ENCODE measurements at regions not wholly inside any gene's neighbourhood (a gene's known extent, or its start where the extent isn't known, plus 50 kb on each side); places are given as distances from the start of the nearest gene placed in this dataset.

GRCh38 chr20:7710440-7710839 lies 229.8 kb downstream of the HAO1 start:
- no peaks in the 10 kb centered on the region for H3K9me3 ChIP-seq (ENCODE audit: control insufficient read depth in 1 of 2, low read length in 2 of 2)
- no peaks in the 10 kb centered on the region for H3K36me3 ChIP-seq (ENCODE audit: control insufficient read depth in 1 of 2, insufficient read depth in 2 of 2, low read length in 2 of 2)
- H3K27ac ChIP-seq (ENCODE audit: low read length), result no peak overlapping the region
- H3K4me1 ChIP-seq (ENCODE audit: control insufficient read depth in 1 of 2, insufficient read depth in 2 of 2, low read length in 2 of 2), result no peaks in the 10 kb centered on the region
- H3K4me3 ChIP-seq (ENCODE audit: low read depth in 1 of 2, low read length in 2 of 2), result no peak overlapping the region
- H3K27me3 ChIP-seq (ENCODE audit: low read depth, low read length), result no peaks in the 10 kb centered on the region

- Histone ChIP-seq H3K36me3 (ENCODE audit: control insufficient read depth in 1 of 2, insufficient read depth in 2 of 2, low read length in 2 of 2) (no peaks in the 10 kb centered on the region), H3K4me1 (ENCODE audit: control insufficient read depth in 1 of 2, insufficient read depth in 2 of 2, low read length in 2 of 2) (no peaks in the 10 kb centered on the region), H3K4me3 (ENCODE audit: low read depth in 1 of 2, low read length in 2 of 2) (no peak overlapping the region)
Observed at GRCh38 chr20:7712661-7713060, 227.6 kb downstream of the HAO1 start.

GRCh38 chr20:7714549-7714948 lies 225.7 kb downstream of the HAO1 start:
- no peak overlapping the region for H3K4me3 ChIP-seq (ENCODE audit: low read depth in 1 of 2, low read length in 2 of 2)
- H3K36me3 ChIP-seq (ENCODE audit: control insufficient read depth in 1 of 2, insufficient read depth in 2 of 2, low read length in 2 of 2), result no peaks in the 10 kb centered on the region
- H3K9me3 ChIP-seq (ENCODE audit: control insufficient read depth in 1 of 2, low read length in 2 of 2), result no peaks in the 10 kb centered on the region
- no peak overlapping the region for H3K27ac ChIP-seq (ENCODE audit: low read length)
- H3K27me3 ChIP-seq (ENCODE audit: low read depth, low read length), result no peaks in the 10 kb centered on the region
- no peaks in the 10 kb centered on the region for H3K4me1 ChIP-seq (ENCODE audit: control insufficient read depth in 1 of 2, insufficient read depth in 2 of 2, low read length in 2 of 2)

More at GRCh38 chr20:7712661-7713060, 227.6 kb downstream of the HAO1 start:
- H3K27ac ChIP-seq (ENCODE audit: low read length), result no peak overlapping the region
- no peaks in the 10 kb centered on the region for H3K9me3 ChIP-seq (ENCODE audit: control insufficient read depth in 1 of 2, low read length in 2 of 2)
- H3K27me3 ChIP-seq (ENCODE audit: low read depth, low read length), result no peaks in the 10 kb centered on the region

GRCh38 chr20:7716286-7716972 lies 223.8 kb downstream of the HAO1 start:
- no peaks in the 10 kb centered on the region for H3K27me3 ChIP-seq (ENCODE audit: low read depth, low read length)
- H3K9me3 ChIP-seq (ENCODE audit: control insufficient read depth in 1 of 2, low read length in 2 of 2), result no peaks in the 10 kb centered on the region
- H3K4me1 ChIP-seq (ENCODE audit: control insufficient read depth in 1 of 2, insufficient read depth in 2 of 2, low read length in 2 of 2), result no peaks in the 10 kb centered on the region
- H3K36me3 ChIP-seq (ENCODE audit: control insufficient read depth in 1 of 2, insufficient read depth in 2 of 2, low read length in 2 of 2), result no peaks in the 10 kb centered on the region
- no peak overlapping the region for H3K27ac ChIP-seq (ENCODE audit: low read length)
- no peak overlapping the region for H3K4me3 ChIP-seq (ENCODE audit: low read depth in 1 of 2, low read length in 2 of 2)

GRCh38 chr20:7722564-7722963 lies 217.7 kb downstream of the HAO1 start:
- H3K4me1 ChIP-seq (ENCODE audit: control insufficient read depth in 1 of 2, insufficient read depth in 2 of 2, low read length in 2 of 2), result no peaks in the 10 kb centered on the region
- no peaks in the 10 kb centered on the region for H3K36me3 ChIP-seq (ENCODE audit: control insufficient read depth in 1 of 2, insufficient read depth in 2 of 2, low read length in 2 of 2)
- no peak overlapping the region for H3K4me3 ChIP-seq (ENCODE audit: low read depth in 1 of 2, low read length in 2 of 2)
- no peaks in the 10 kb centered on the region for H3K27me3 ChIP-seq (ENCODE audit: low read depth, low read length)
- H3K9me3 ChIP-seq (ENCODE audit: control insufficient read depth in 1 of 2, low read length in 2 of 2), result no peaks in the 10 kb centered on the region
- H3K27ac ChIP-seq (ENCODE audit: low read length), result no peak overlapping the region

GRCh38 chr20:7723284-7723683 lies 217.0 kb downstream of the HAO1 start:
- Histone ChIP-seq H3K27me3 (ENCODE audit: low read depth, low read length) (no peaks in the 10 kb centered on the region), H3K9me3 (ENCODE audit: control insufficient read depth in 1 of 2, low read length in 2 of 2) (no peaks in the 10 kb centered on the region), H3K36me3 (ENCODE audit: control insufficient read depth in 1 of 2, insufficient read depth in 2 of 2, low read length in 2 of 2) (no peaks in the 10 kb centered on the region), H3K4me3 (ENCODE audit: low read depth in 1 of 2, low read length in 2 of 2) (no peak overlapping the region), H3K4me1 (ENCODE audit: control insufficient read depth in 1 of 2, insufficient read depth in 2 of 2, low read length in 2 of 2) (no peaks in the 10 kb centered on the region), H3K27ac (ENCODE audit: low read length) (no peak overlapping the region)

GRCh38 chr20:7728338-7728737 lies 211.9 kb downstream of the HAO1 start:
- Histone ChIP-seq H3K36me3 (ENCODE audit: control insufficient read depth in 1 of 2, insufficient read depth in 2 of 2, low read length in 2 of 2) (no peaks in the 10 kb centered on the region), H3K4me1 (ENCODE audit: control insufficient read depth in 1 of 2, insufficient read depth in 2 of 2, low read length in 2 of 2) (no peaks in the 10 kb centered on the region), H3K9me3 (ENCODE audit: control insufficient read depth in 1 of 2, low read length in 2 of 2) (no peaks in the 10 kb centered on the region), H3K4me3 (ENCODE audit: low read depth in 1 of 2, low read length in 2 of 2) (no peak overlapping the region), H3K27ac (ENCODE audit: low read length) (no peak overlapping the region), H3K27me3 (ENCODE audit: low read depth, low read length) (no peaks in the 10 kb centered on the region)

- Histone ChIP-seq H3K36me3 (ENCODE audit: control insufficient read depth in 1 of 2, insufficient read depth in 2 of 2, low read length in 2 of 2) (no peaks in the 10 kb centered on the region), H3K9me3 (ENCODE audit: control insufficient read depth in 1 of 2, low read length in 2 of 2) (no peaks in the 10 kb centered on the region), H3K4me3 (ENCODE audit: low read depth in 1 of 2, low read length in 2 of 2) (no peak overlapping the region), H3K27me3 (ENCODE audit: low read depth, low read length) (no peaks in the 10 kb centered on the region), H3K27ac (ENCODE audit: low read length) (no peak overlapping the region), H3K4me1 (ENCODE audit: control insufficient read depth in 1 of 2, insufficient read depth in 2 of 2, low read length in 2 of 2) (no peaks in the 10 kb centered on the region)
Observed at GRCh38 chr20:7734216-7734615, 206.0 kb downstream of the HAO1 start.

GRCh38 chr20:7736336-7736735 lies 203.9 kb downstream of the HAO1 start:
- Histone ChIP-seq H3K4me1 (ENCODE audit: control insufficient read depth in 1 of 2, insufficient read depth in 2 of 2, low read length in 2 of 2) (no peaks in the 10 kb centered on the region), H3K27me3 (ENCODE audit: low read depth, low read length) (no peaks in the 10 kb centered on the region), H3K4me3 (ENCODE audit: low read depth in 1 of 2, low read length in 2 of 2) (no peak overlapping the region), H3K36me3 (ENCODE audit: control insufficient read depth in 1 of 2, insufficient read depth in 2 of 2, low read length in 2 of 2) (no peaks in the 10 kb centered on the region), H3K9me3 (ENCODE audit: control insufficient read depth in 1 of 2, low read length in 2 of 2) (no peaks in the 10 kb centered on the region), H3K27ac (ENCODE audit: low read length) (no peak overlapping the region)

- no peaks in the 10 kb centered on the region for H3K4me1 ChIP-seq (ENCODE audit: control insufficient read depth in 1 of 2, insufficient read depth in 2 of 2, low read length in 2 of 2)
- no peaks in the 10 kb centered on the region for H3K36me3 ChIP-seq (ENCODE audit: control insufficient read depth in 1 of 2, insufficient read depth in 2 of 2, low read length in 2 of 2)
- H3K27ac ChIP-seq (ENCODE audit: low read length), result no peak overlapping the region
- no peaks in the 10 kb centered on the region for H3K27me3 ChIP-seq (ENCODE audit: low read depth, low read length)
- no peaks in the 10 kb centered on the region for H3K9me3 ChIP-seq (ENCODE audit: control insufficient read depth in 1 of 2, low read length in 2 of 2)
- H3K4me3 ChIP-seq (ENCODE audit: low read depth in 1 of 2, low read length in 2 of 2), result no peak overlapping the region
Observed at GRCh38 chr20:7741866-7742265, 198.4 kb downstream of the HAO1 start.

GRCh38 chr20:7742479-7742878 lies 197.8 kb downstream of the HAO1 start:
- H3K4me1 ChIP-seq (ENCODE audit: control insufficient read depth in 1 of 2, insufficient read depth in 2 of 2, low read length in 2 of 2), result no peaks in the 10 kb centered on the region
- H3K9me3 ChIP-seq (ENCODE audit: control insufficient read depth in 1 of 2, low read length in 2 of 2), result no peaks in the 10 kb centered on the region
- H3K4me3 ChIP-seq (ENCODE audit: low read depth in 1 of 2, low read length in 2 of 2), result no peak overlapping the region
- no peaks in the 10 kb centered on the region for H3K36me3 ChIP-seq (ENCODE audit: control insufficient read depth in 1 of 2, insufficient read depth in 2 of 2, low read length in 2 of 2)
- no peaks in the 10 kb centered on the region for H3K27me3 ChIP-seq (ENCODE audit: low read depth, low read length)
- H3K27ac ChIP-seq (ENCODE audit: low read length), result no peak overlapping the region

- no peaks in the 10 kb centered on the region for H3K4me1 ChIP-seq (ENCODE audit: control insufficient read depth in 1 of 2, insufficient read depth in 2 of 2, low read length in 2 of 2)
- no peak overlapping the region for H3K27ac ChIP-seq (ENCODE audit: low read length)
- no peaks in the 10 kb centered on the region for H3K27me3 ChIP-seq (ENCODE audit: low read depth, low read length)
- no peaks in the 10 kb centered on the region for H3K36me3 ChIP-seq (ENCODE audit: control insufficient read depth in 1 of 2, insufficient read depth in 2 of 2, low read length in 2 of 2)
- no peak overlapping the region for H3K4me3 ChIP-seq (ENCODE audit: low read depth in 1 of 2, low read length in 2 of 2)
- no peaks in the 10 kb centered on the region for H3K9me3 ChIP-seq (ENCODE audit: control insufficient read depth in 1 of 2, low read length in 2 of 2)
Observed at GRCh38 chr20:7744411-7744810, 195.8 kb downstream of the HAO1 start.
